Esophagus squamous epithelium (tissue), 5 donors: ENCODE measurements at regions not wholly inside any gene's neighbourhood (a gene's known extent, or its start where the extent isn't known, plus 50 kb on each side); places are given as distances from the start of the nearest gene placed in this dataset.

Experiments used
- DNase-seq: peaks from one replicate; lab custom pipeline; 2025; lab: John Stamatoyannopoulos, UW
- H3K27ac ChIP-seq, 4 donors: fragments of 200-600 bp; sonication (generic); one replicate each; pipeline ENCODE4 v1.5.1; 2016 to 2019; ENCODE audit warnings: mild to moderate bottlenecking in 1 of 4
- H3K27me3 ChIP-seq, 4 donors: fragments of 200-600 bp; sonication (generic); 1 replicate in 3 of 4; 2 replicates in 1 of 4; pipeline versions ENCODE4 v1.5.1 to v1.6.0; 2017 to 2021; ENCODE audit warnings: antibody characterized with exemption in 1 of 4
- H3K36me3 ChIP-seq, 3 donors: fragments of 200-600 bp; sonication (generic); one replicate each; pipeline ENCODE4 v1.5.1; 2016 to 2019
- H3K4me1 ChIP-seq, 3 donors: fragments of 200-600 bp; sonication (generic); one replicate each; pipeline ENCODE4 v1.5.1; 2017 to 2019
- H3K4me3 ChIP-seq, 4 donors: fragments of 200-600 bp; sonication (generic); 1 replicate in 3 of 4; 2 replicates in 1 of 4; pipeline ENCODE4 v1.5.1; 2016 to 2019; ENCODE audit warnings: mild to moderate bottlenecking in 2 of 4, moderate library complexity in 1 of 4
- H3K9me3 ChIP-seq, 3 donors: fragments of 200-600 bp; sonication (generic); one replicate each; pipeline ENCODE4 v1.5.1; 2016 to 2019
- POLR2A ChIP-seq, 4 donors: fragments of 450-650 bp; IDR thresholded peaks; one replicate each; pipeline ENCODE4 v1.6.1; 2017; ENCODE audit warnings: antibody characterized with exemption in 4 of 4, mild to moderate bottlenecking in 4 of 4, moderate library complexity in 3 of 4
- WGBS, 2 donors: methylation state at CpG; one replicate each; pipeline ENCODE4 v1.1.5; 2018; 5-methylcytosine and 5-hydroxymethylcytosine counted together
- intact Hi-C: fragments of 100-400 bp; cut with DNase I; formaldehyde crosslinking; loops from one replicate; pipeline ENCODE4 v1.15.0; 2022
- TF ChIP-seq, protein P1 (sequence below), 6 experiments: fragments of 450-650 bp in 4 of 6; fragments of 200-600 bp in 2 of 6; sonication (generic) in 2 of 6; IDR thresholded peaks; one replicate each; pipeline ENCODE4 v1.5.1; 2016 to 2019; ENCODE audit warnings: antibody characterized with exemption in 6 of 6, mild to moderate bottlenecking in 4 of 6, moderate library complexity in 4 of 6
- donor health status: DM: yes; HTN: yes; CAD: no.

DNA sequence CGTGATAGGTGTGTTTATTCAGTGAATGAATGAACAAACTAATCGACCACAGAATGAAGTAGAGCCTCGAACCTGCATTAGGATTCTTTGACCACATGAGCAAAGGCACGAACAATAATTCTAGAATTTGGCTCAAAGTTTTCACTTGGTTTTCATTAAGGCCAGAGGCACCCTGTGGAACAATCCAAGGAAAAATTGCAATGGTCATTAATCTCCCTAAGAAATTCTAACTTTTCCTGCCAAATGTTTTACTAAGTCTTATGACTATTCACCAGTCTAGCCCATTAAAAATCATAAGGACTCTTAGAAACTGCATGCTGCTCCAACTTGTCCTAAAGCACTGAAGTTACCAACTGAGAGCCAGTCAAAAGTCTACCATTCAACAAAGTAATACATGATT, 271.7 kb downstream of the EFNB2 start:
- H3K27me3 ChIP-seq, result no peaks in the 10 kb centered on the region
- intact Hi-C loops, result no loop called here
- H3K9me3 ChIP-seq, result no peaks in the 10 kb centered on the region
- WGBS, 2 donors, result 63 to 68% methylated on average over 4 of the region's 4 CpGs
- TF ChIP-seq POLR2A (IDR thresholded peaks at IDR 0.05), result no peak
- TF ChIP-seq, protein P1, sequence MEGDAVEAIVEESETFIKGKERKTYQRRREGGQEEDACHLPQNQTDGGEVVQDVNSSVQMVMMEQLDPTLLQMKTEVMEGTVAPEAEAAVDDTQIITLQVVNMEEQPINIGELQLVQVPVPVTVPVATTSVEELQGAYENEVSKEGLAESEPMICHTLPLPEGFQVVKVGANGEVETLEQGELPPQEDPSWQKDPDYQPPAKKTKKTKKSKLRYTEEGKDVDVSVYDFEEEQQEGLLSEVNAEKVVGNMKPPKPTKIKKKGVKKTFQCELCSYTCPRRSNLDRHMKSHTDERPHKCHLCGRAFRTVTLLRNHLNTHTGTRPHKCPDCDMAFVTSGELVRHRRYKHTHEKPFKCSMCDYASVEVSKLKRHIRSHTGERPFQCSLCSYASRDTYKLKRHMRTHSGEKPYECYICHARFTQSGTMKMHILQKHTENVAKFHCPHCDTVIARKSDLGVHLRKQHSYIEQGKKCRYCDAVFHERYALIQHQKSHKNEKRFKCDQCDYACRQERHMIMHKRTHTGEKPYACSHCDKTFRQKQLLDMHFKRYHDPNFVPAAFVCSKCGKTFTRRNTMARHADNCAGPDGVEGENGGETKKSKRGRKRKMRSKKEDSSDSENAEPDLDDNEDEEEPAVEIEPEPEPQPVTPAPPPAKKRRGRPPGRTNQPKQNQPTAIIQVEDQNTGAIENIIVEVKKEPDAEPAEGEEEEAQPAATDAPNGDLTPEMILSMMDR (IDR thresholded peaks at IDR 0.05), result no peak
- H3K4me1 ChIP-seq, result no peaks in the 10 kb centered on the region
- DNase-seq, result no peak
- H3K36me3 ChIP-seq, result no peaks in the 10 kb centered on the region
- no peak overlapping the region for H3K4me3 ChIP-seq
- H3K27ac ChIP-seq, result no peak overlapping the region

DNA sequence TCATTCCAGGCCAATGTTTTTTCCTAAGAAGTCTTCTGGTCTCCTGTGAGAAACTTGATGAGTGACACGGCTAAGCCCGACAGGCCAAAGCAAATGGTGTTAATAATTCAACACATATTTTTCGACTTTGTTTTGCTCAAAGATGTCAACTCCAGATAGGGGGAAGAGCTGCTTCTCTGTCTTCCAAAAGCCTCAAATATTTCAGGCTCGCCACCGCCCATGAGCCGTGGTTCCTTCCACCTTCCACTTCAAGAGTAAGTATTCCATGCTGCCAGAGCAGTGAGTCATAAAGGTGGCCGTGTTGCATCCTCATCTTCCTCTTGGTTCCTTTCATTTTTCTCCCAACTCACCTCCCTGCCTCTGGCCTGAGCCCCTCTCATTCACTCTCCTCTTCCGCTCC, 272.6 kb downstream of the EFNB2 start:
- WGBS, 2 donors, result 85 to 86% methylated on average over 8 of the region's 8 CpGs
- no peaks in the 10 kb centered on the region for H3K9me3 ChIP-seq
- TF ChIP-seq, protein P1 (IDR thresholded peaks at IDR 0.05), result no peak
- no peak for TF ChIP-seq POLR2A (IDR thresholded peaks at IDR 0.05)

DNA sequence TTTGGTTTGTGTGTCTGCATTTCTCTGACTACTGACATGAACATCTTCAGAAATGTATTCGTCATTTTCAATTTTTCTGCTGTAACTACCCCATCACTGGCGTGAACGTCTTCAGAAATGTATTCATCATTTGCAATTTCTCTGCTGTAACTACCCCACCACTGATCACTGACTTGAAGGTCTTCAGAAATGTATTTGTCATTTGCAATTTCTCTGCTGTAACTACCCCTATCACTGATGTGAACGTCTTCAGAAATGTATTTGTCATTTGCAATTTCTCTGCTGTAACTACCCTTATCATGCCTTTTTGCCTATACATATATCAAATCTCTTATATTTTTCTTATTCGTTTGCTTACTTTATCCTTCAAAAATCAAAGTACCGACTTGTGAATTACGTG, 274.0 kb downstream of the EFNB2 start:
- Histone ChIP-seq H3K9me3 (no peaks in the 10 kb centered on the region), H3K4me3 (no peak overlapping the region), H3K36me3 (no peaks in the 10 kb centered on the region), H3K27ac (no peak overlapping the region), H3K4me1 (no peaks in the 10 kb centered on the region), H3K27me3 (no peaks in the 10 kb centered on the region)
- TF ChIP-seq POLR2A (IDR thresholded peaks at IDR 0.05), result no peak
- TF ChIP-seq, protein P1 (IDR thresholded peaks at IDR 0.05), result no peak
- intact Hi-C loops, result no loop called here
- DNase-seq, result no peak
- WGBS, 2 donors, result 76 to 80% methylated on average over 7 of the region's 7 CpGs

More for the DNA sequence above, 272.6 kb downstream of the EFNB2 start:
- Histone ChIP-seq H3K4me1 (no peaks in the 10 kb centered on the region), H3K27ac (no peak overlapping the region), H3K27me3 (no peaks in the 10 kb centered on the region), H3K36me3 (no peaks in the 10 kb centered on the region), H3K4me3 (no peak overlapping the region)
- no peak for DNase-seq
- intact Hi-C loops, result no loop called here

DNA sequence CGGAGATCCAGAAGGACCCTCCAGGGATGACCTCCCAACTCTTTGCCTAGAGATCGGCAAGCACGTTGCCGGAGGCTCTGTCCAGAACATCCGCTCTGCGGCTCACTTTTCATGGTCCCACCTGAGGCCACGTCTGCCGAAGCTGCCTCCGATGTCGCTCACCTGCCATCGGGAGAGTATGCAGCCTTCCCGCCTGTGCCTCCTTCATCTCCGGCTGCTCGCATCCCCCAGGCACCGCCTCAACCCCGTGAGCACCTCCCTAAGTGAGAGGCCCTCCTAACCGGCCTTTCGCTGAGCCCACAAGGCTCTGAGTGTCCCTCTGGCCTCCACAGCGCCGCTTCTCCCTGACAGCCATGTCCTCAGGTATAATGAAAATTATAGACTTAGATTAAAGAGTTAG, 275.1 kb downstream of the EFNB2 start:
- DNase-seq, result no peak
- TF ChIP-seq, protein P1 (IDR thresholded peaks at IDR 0.05), result no peak
- TF ChIP-seq POLR2A (IDR thresholded peaks at IDR 0.05), result no peak
- H3K27ac ChIP-seq, result no peak overlapping the region
- 93 to 96% methylated on average over 16 to 17 of the region's 20 CpGs for WGBS, 2 donors
- no peaks in the 10 kb centered on the region for H3K9me3 ChIP-seq
- no peak overlapping the region for H3K4me3 ChIP-seq
- no peaks in the 10 kb centered on the region for H3K36me3 ChIP-seq
- intact Hi-C loops, result no loop called here
- no peaks in the 10 kb centered on the region for H3K27me3 ChIP-seq
- H3K4me1 ChIP-seq, result no peaks in the 10 kb centered on the region

DNA sequence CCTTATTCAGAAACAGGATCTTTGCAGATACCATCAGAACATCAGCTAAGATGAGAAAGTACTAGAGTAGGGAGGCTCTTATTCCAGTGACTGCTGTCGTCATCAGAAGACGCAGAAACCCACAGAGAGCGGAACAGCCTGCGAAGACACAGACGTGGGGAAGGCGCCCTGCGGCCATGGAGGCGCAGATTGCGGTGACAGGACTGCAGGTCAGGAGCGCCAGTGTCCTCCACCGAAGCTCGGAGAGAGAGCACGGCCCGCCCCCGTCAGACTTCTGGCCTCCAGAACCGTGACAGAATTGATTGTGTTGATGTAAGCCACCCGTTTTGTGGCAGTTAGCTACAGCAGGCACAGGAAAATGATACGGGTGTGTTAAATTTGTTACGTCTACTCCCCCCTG, 275.5 kb downstream of the EFNB2 start:
- DNase-seq, result no peak
- Histone ChIP-seq H3K4me3 (no peak overlapping the region), H3K4me1 (no peaks in the 10 kb centered on the region), H3K36me3 (no peaks in the 10 kb centered on the region), H3K27me3 (no peaks in the 10 kb centered on the region), H3K27ac (no peak overlapping the region), H3K9me3 (no peaks in the 10 kb centered on the region)
- WGBS, 2 donors, result 90 to 91% methylated on average over 5 to 18 of the region's 19 CpGs
- no peak for TF ChIP-seq POLR2A (IDR thresholded peaks at IDR 0.05)
- TF ChIP-seq, protein P1 (IDR thresholded peaks at IDR 0.05), result no peak
- intact Hi-C loops, result no loop called here
